PC-9 (cell line): ENCODE measurements at regions not wholly inside any gene's neighbourhood (a gene's known extent, or its start where the extent isn't known, plus 50 kb on each side); places are given as distances from the start of the nearest gene placed in this dataset.

Experiments
- EZH2 ChIP-seq: fragments of 200-600 bp; sonication (generic); IDR thresholded peaks from 2 replicates; pipeline ENCODE4 v1.8.0; 2017; ENCODE audit warnings: antibody characterized with exemption, low read depth
- TF ChIP-seq, protein P1 (sequence below): fragments of 200-600 bp; sonication (generic); conservative IDR thresholded peaks from 2 replicates; pipeline ENCODE4 v1.6.1; 2017; ENCODE audit warnings: mixed run types, antibody characterized with exemption, mild to moderate bottlenecking, moderate library complexity

GRCh38 chr7:4444106-4444505 lies 238.0 kb upstream of the FOXK1 start:
- TF ChIP-seq, protein P1, sequence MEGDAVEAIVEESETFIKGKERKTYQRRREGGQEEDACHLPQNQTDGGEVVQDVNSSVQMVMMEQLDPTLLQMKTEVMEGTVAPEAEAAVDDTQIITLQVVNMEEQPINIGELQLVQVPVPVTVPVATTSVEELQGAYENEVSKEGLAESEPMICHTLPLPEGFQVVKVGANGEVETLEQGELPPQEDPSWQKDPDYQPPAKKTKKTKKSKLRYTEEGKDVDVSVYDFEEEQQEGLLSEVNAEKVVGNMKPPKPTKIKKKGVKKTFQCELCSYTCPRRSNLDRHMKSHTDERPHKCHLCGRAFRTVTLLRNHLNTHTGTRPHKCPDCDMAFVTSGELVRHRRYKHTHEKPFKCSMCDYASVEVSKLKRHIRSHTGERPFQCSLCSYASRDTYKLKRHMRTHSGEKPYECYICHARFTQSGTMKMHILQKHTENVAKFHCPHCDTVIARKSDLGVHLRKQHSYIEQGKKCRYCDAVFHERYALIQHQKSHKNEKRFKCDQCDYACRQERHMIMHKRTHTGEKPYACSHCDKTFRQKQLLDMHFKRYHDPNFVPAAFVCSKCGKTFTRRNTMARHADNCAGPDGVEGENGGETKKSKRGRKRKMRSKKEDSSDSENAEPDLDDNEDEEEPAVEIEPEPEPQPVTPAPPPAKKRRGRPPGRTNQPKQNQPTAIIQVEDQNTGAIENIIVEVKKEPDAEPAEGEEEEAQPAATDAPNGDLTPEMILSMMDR: no peak
- TF ChIP-seq EZH2: no peak
